NOMO-1 treated with dmso at 0.1 percent for 144 hours (cell line): ENCODE measurements at regions not wholly inside any gene's neighbourhood (a gene's known extent, or its start where the extent isn't known, plus 50 kb on each side); places are given as distances from the start of the nearest gene placed in this dataset.

ENCODE experiments used
- DNase-seq: peaks from one replicate; lab custom pipeline; 2025; ENCODE audit not compliant: unreplicated experiment; lab: John Stamatoyannopoulos, UW

- DNase-seq = no peak
These were observed 120.1 kb upstream of the NABP1 start for GRCh38 chr2:191557841-191558240.

GRCh38 chr2:191559569-191559968 is 118.4 kb upstream of the NABP1 start:
- no peak for DNase-seq

- no peak for DNase-seq
These were observed 117.4 kb upstream of the NABP1 start for GRCh38 chr2:191560411-191560980.

GRCh38 chr2:191565120-191565519 is 112.8 kb upstream of the NABP1 start:
- no peak for DNase-seq

GRCh38 chr2:191565647-191566198 is 112.2 kb upstream of the NABP1 start:
- peak; percentile 45 for DNase-seq

GRCh38 chr2:191566344-191566743 is 111.6 kb upstream of the NABP1 start:
- peak; percentile 26 for DNase-seq

- DNase-seq = no peak
These were observed 110.7 kb upstream of the NABP1 start for GRCh38 chr2:191567206-191567605.

- peak; percentile 18 for DNase-seq
These were observed 108.9 kb upstream of the NABP1 start for GRCh38 chr2:191569025-191569424.

GRCh38 chr2:191571163-191571769 is 106.7 kb upstream of the NABP1 start:
- peak; percentile 77 for DNase-seq

- DNase-seq = no peak
These were observed 105.6 kb upstream of the NABP1 start for GRCh38 chr2:191572319-191572718.

- DNase-seq = no peak
These were observed 104.7 kb upstream of the NABP1 start for GRCh38 chr2:191573216-191573615.

GRCh38 chr2:191574232-191574631 is 103.7 kb upstream of the NABP1 start:
- DNase-seq = no peak

GRCh38 chr2:191577605-191578004 is 100.3 kb upstream of the NABP1 start:
- DNase-seq = no peak

- no peak for DNase-seq
These were observed 99.9 kb upstream of the NABP1 start for GRCh38 chr2:191578031-191578430.

- DNase-seq = no peak
These were observed 97.4 kb upstream of the NABP1 start for GRCh38 chr2:191580581-191580980.

- no peak for DNase-seq
These were observed 96.9 kb upstream of the NABP1 start for GRCh38 chr2:191581003-191581402.

GRCh38 chr2:191582355-191582754 is 95.6 kb upstream of the NABP1 start:
- DNase-seq = no peak

GRCh38 chr2:191591025-191591424 is 86.9 kb upstream of the NABP1 start:
- no peak for DNase-seq

- DNase-seq = no peak
These were observed 84.1 kb upstream of the NABP1 start for GRCh38 chr2:191593622-191594385.

- no peak for DNase-seq
These were observed 80.7 kb upstream of the NABP1 start for GRCh38 chr2:191597186-191597751.

- DNase-seq = no peak
These were observed 79.6 kb upstream of the NABP1 start for GRCh38 chr2:191598296-191598695.

- no peak for DNase-seq
These were observed 76.9 kb upstream of the NABP1 start for GRCh38 chr2:191601060-191601459.
